BJ (cell line): ENCODE measurements at regions not wholly inside any gene's neighbourhood (a gene's known extent, or its start where the extent isn't known, plus 50 kb on each side); places are given as distances from the start of the nearest gene placed in this dataset.

Source experiments
- CTCF ChIA-PET: fragments of 350-600 bp; formaldehyde crosslinking; extraction: SDS; loops from one replicate; lab custom pipeline; 2021; ENCODE audit warnings: antibody characterized with exemption, inconsistent platforms; lab: Yijun Ruan, JAX
- POLR2A ChIA-PET: fragments of 300-600 bp; sonication (Branson Sonifier 250); formaldehyde crosslinking; extraction: SDS; loops from one replicate; lab custom pipeline; 2021; ENCODE audit warnings: antibody characterized with exemption; lab: Charles Lee
- DNase-seq: peaks from one replicate; pipeline ENCODE4 v3.0.0-alpha.2; 2011; ENCODE audit warnings: low read depth
- H3K27me3 ChIP-seq: 2 replicates; pipeline ENCODE4 v1.6.0; 2011; ENCODE audit warnings: low read length; ENCODE audit not compliant: control insufficient read depth, insufficient read depth
- H3K36me3 ChIP-seq: 2 replicates; pipeline ENCODE4 v1.5.1; 2011; ENCODE audit warnings: low read length; ENCODE audit not compliant: control insufficient read depth, insufficient read depth
- H3K4me3 ChIP-seq: 2 replicates; pipeline ENCODE4 v1.5.1; 2011; ENCODE audit warnings: low read depth, mild to moderate bottlenecking, control low read depth, low read length
- CTCF ChIP-seq: IDR thresholded peaks from 2 replicates; pipeline ENCODE4 v1.5.1; 2011; ENCODE audit warnings: low read depth, mild to moderate bottlenecking, control low read depth, inconsistent platforms, low read length, moderate library complexity; ENCODE audit not compliant: insufficient read depth

GRCh38 chr1:196071447-196071846, 536.8 kb downstream of the KCNT2 start:
- no peak for DNase-seq
- ChIA-PET POLR2A (no interaction called here), CTCF (no interaction called here)
- no peak overlapping the region for H3K4me3 ChIP-seq
- H3K27me3 ChIP-seq: no peaks in the 10 kb centered on the region
- no peak for TF ChIP-seq CTCF
- H3K36me3 ChIP-seq: no peaks in the 10 kb centered on the region

DNA sequence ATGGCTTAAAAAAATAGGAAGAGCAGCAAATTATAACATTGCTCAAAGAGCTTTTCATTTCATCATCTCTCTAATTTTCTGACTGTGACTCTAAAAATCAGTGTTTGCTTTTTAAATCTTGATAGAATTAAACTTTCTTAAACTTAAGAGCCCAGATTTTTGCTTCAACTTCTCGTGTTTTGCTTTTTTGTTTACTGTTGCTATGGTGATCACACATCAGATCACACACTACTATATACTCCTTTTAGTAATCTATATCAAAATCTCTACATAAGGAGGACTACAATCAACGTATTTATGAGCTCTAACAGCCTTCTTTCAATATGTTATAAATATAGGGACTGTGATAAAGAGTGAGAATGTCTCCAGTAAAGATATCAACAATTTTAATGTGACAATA, 537.3 kb downstream of the KCNT2 start:
- no peak for DNase-seq
- H3K4me3 ChIP-seq: no peak overlapping the region
- ChIA-PET POLR2A (no interaction called here), CTCF (no interaction called here)
- H3K27me3 ChIP-seq: no peaks in the 10 kb centered on the region
- TF ChIP-seq CTCF: no peak
- H3K36me3 ChIP-seq: no peaks in the 10 kb centered on the region

- ChIA-PET CTCF (no interaction called here), POLR2A (no interaction called here)
- Histone ChIP-seq H3K27me3 (no peaks in the 10 kb centered on the region), H3K36me3 (no peaks in the 10 kb centered on the region), H3K4me3 (no peak overlapping the region)
- no peak for TF ChIP-seq CTCF
- DNase-seq: no peak
These were observed 544.3 kb downstream of the KCNT2 start for GRCh38 chr1:196063952-196064351.

DNA sequence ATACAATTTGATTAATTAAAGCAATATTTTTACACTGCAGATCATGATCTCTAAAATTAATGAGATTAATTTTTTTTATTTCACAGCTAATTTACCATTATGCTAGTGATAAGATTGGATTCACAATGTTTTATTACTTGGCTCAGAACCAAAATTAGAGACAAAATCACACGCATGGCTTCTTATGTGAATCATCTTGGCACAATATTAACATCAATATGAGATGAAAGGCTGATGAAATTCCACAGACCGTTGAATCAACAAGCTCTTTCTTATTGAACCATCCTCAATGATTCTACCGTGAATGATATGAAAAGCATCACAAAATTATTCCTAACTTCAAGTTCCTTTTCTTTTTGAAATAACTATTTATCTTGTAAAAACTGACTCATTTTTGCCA, 544.9 kb downstream of the KCNT2 start:
- Histone ChIP-seq H3K4me3 (no peak overlapping the region), H3K27me3 (no peaks in the 10 kb centered on the region), H3K36me3 (no peaks in the 10 kb centered on the region)
- no peak for DNase-seq
- CTCF ChIA-PET: interaction anchor here (0.6 kb wide), 2 partner anchors 71 to 1728 kb away, joined by 3 to 6 read pairs; no protein-coding TSS in a partner anchor
- TF ChIP-seq CTCF: no peak
- POLR2A ChIA-PET: no interaction called here

DNA sequence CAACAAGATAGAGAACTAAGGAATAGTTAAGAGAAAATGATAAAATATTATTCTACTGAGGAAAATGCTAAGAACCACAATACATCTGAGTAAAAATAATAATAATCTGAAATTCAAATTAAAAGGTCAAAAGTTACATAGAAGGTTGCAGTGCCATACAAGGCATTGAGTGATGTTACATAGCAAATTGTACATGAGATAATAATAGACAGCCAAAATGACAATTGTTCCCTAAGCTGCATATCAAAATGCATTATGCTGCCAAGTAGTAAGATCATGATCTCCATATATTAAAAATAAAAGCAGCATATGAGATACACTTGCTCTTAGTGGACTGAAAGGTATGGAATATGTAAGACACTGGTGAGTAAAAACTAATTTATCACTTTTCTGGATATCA, 547.7 kb downstream of the KCNT2 start:
- ChIA-PET POLR2A (no interaction called here), CTCF (no interaction called here)
- H3K27me3 ChIP-seq: no peaks in the 10 kb centered on the region
- TF ChIP-seq CTCF: no peak
- H3K4me3 ChIP-seq: no peak overlapping the region
- no peaks in the 10 kb centered on the region for H3K36me3 ChIP-seq
- no peak for DNase-seq
